PC-3 (cell line): ENCODE measurements at regions not wholly inside any gene's neighbourhood (a gene's known extent, or its start where the extent isn't known, plus 50 kb on each side); places are given as distances from the start of the nearest gene placed in this dataset.

ENCODE experiments used
- CTCF ChIP-seq: fragments of 300-600 bp; sonication (generic); conservative IDR thresholded peaks from 2 replicates; pipeline ENCODE4 v1.5.1; 2017; ENCODE audit warnings: antibody characterized with exemption, low read depth, mild to moderate bottlenecking, low read length
- EZH2 ChIP-seq: fragments of 300-600 bp; sonication (generic); IDR thresholded peaks from one replicate; pipeline ENCODE4 v1.6.1; 2017; ENCODE audit warnings: antibody characterized with exemption, mild to moderate bottlenecking, low read length; ENCODE audit not compliant: unreplicated experiment
- EZH2phosphoT487 ChIP-seq: fragments of 300-600 bp; sonication (generic); IDR thresholded peaks from 2 replicates; pipeline ENCODE4 v1.6.1; 2018; ENCODE audit warnings: mild to moderate bottlenecking, antibody characterized with exemption, low read length, borderline replicate concordance

- TF ChIP-seq CTCF (no peak), EZH2 (no peak), EZH2phosphoT487 (no peak)
Measured at GRCh38 chr2:67984600-67984999, 78.2 kb downstream of the C1D start.
